Liver (tissue), 3 donors: ENCODE measurements at regions not wholly inside any gene's neighbourhood (a gene's known extent, or its start where the extent isn't known, plus 50 kb on each side); places are given as distances from the start of the nearest gene placed in this dataset.

Source experiments
- CTCF ChIP-seq: fragments of 150-350 bp; IDR thresholded peaks from 2 replicates; pipeline ENCODE4 v1.5.1; 2017; ENCODE audit warnings: improper control_type of control experiment, low read depth, low read length; ENCODE audit not compliant: missing input control
- REST ChIP-seq: IDR thresholded peaks from 2 replicates; pipeline ENCODE4 v1.6.1; 2016; ENCODE audit warnings: antibody characterized with exemption, mild to moderate bottlenecking
- SP1 ChIP-seq: IDR thresholded peaks from 2 replicates; pipeline ENCODE4 v1.6.1; 2018; ENCODE audit warnings: antibody characterized with exemption, mild to moderate bottlenecking
- TAF1 ChIP-seq: conservative IDR thresholded peaks from 2 replicates; pipeline ENCODE4 v1.6.1; 2016; ENCODE audit warnings: antibody characterized with exemption, mild to moderate bottlenecking
- YY1 ChIP-seq: IDR thresholded peaks from 2 replicates; pipeline ENCODE4 v1.6.1; 2016; ENCODE audit warnings: antibody characterized with exemption, mild to moderate bottlenecking
- TF ChIP-seq, protein P1 (sequence below): IDR thresholded peaks from 2 replicates; pipeline ENCODE4 v1.6.1; 2016; ENCODE audit warnings: antibody characterized with exemption
- TF ChIP-seq, protein P2 (sequence below): IDR thresholded peaks from 2 replicates; pipeline ENCODE4 v1.6.1; 2016; ENCODE audit warnings: antibody characterized with exemption
- donor health status: healthy.
- donor health status: healthy.

DNA sequence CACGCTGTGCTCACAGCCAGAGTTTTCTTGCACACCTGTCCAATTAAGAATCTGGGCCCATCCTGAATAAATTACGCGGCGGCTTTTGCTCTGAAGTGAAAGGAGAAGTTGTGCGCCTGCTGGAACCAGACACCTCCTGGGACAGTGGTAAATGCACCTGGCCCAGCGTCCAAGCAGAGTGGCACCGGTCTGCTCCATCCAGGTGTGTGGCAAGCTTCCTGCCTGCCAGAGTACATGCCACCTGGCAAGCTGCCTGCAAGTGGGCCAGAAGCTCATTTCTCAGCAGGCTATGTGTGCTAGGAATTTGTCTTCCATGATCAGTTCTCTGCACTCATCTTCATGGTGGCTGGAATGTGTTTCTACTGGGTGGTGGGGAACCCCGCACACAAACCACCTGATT, 660.6 kb downstream of the ETS1 start:
- no peak for TF ChIP-seq CTCF
- TF ChIP-seq, protein P1, sequence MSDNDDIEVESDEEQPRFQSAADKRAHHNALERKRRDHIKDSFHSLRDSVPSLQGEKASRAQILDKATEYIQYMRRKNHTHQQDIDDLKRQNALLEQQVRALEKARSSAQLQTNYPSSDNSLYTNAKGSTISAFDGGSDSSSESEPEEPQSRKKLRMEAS: no peak
- no peak for TF ChIP-seq REST
- TF ChIP-seq SP1: no peak
- TF ChIP-seq, protein P2, sequence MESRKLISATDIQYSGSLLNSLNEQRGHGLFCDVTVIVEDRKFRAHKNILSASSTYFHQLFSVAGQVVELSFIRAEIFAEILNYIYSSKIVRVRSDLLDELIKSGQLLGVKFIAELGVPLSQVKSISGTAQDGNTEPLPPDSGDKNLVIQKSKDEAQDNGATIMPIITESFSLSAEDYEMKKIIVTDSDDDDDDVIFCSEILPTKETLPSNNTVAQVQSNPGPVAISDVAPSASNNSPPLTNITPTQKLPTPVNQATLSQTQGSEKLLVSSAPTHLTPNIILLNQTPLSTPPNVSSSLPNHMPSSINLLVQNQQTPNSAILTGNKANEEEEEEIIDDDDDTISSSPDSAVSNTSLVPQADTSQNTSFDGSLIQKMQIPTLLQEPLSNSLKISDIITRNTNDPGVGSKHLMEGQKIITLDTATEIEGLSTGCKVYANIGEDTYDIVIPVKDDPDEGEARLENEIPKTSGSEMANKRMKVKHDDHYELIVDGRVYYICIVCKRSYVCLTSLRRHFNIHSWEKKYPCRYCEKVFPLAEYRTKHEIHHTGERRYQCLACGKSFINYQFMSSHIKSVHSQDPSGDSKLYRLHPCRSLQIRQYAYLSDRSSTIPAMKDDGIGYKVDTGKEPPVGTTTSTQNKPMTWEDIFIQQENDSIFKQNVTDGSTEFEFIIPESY: no peak
- TF ChIP-seq YY1: no peak
- TF ChIP-seq TAF1: no peak
